ENCODE measurements at regions not wholly inside any gene's neighbourhood (a gene's known extent, or its start where the extent isn't known, plus 50 kb on each side); places are given as distances from the start of the nearest gene placed in this dataset.

GRCh38 chr2:224258059-224258458 lies 143.8 kb downstream of the FAM124B start:
- TF ChIP-seq CTCF (IDR thresholded peaks at IDR 0.05) (no peak), POLR2A (IDR thresholded peaks at IDR 0.05) (no peak)

Data from lower leg skin (tissue), 3 donors.